Neural progenitor cell (in vitro differentiated cells): ENCODE measurements at regions not wholly inside any gene's neighbourhood (a gene's known extent, or its start where the extent isn't known, plus 50 kb on each side); places are given as distances from the start of the nearest gene placed in this dataset.

Source experiments
- DNase-seq: peaks from one replicate; pipeline ENCODE4 v3.0.0-alpha.2; 2016; ENCODE audit warnings: low spot score
- H2AFZ ChIP-seq: fragments of 200-600 bp; sonication (generic); replicated peaks from 2 replicates; pipeline ENCODE4 v1.6.1; 2016; ENCODE audit warnings: antibody characterized with exemption
- H3F3A ChIP-seq: fragments of 200-600 bp; sonication (generic); 2 replicates; pipeline ENCODE4 v1.6.1; 2016; ENCODE audit warnings: antibody characterized with exemption, low read depth
- H3K27ac ChIP-seq: fragments of 200-600 bp; sonication (generic); 2 replicates; pipeline ENCODE4 v1.5.1; 2016; ENCODE audit warnings: mild to moderate bottlenecking
- H3K27me3 ChIP-seq: fragments of 200-600 bp; sonication (generic); 2 replicates; pipeline ENCODE4 v1.6.1; 2016; ENCODE audit warnings: mild to moderate bottlenecking, moderate library complexity
- H3K36me3 ChIP-seq: fragments of 200-600 bp; sonication (generic); 2 replicates; pipeline ENCODE4 v1.5.1; 2016
- H3K4me1 ChIP-seq: fragments of 200-600 bp; sonication (generic); 2 replicates; pipeline ENCODE4 v1.6.1; 2016; ENCODE audit warnings: mixed run types
- H3K4me2 ChIP-seq: fragments of 200-600 bp; sonication (generic); 2 replicates; pipeline ENCODE4 v1.6.1; 2016
- H3K4me3 ChIP-seq: fragments of 200-600 bp; sonication (generic); 2 replicates; pipeline ENCODE4 v1.5.1; 2016
- H3K79me2 ChIP-seq: fragments of 200-600 bp; sonication (generic); 2 replicates; pipeline ENCODE4 v1.6.1; 2016; ENCODE audit warnings: low read depth
- H3K9ac ChIP-seq: fragments of 200-600 bp; sonication (generic); 2 replicates; pipeline ENCODE4 v1.6.1; 2016
- H3K9me3 ChIP-seq: fragments of 200-600 bp; sonication (generic); 2 replicates; pipeline ENCODE4 v1.5.1; 2016; ENCODE audit warnings: low read depth
- H4K20me1 ChIP-seq: fragments of 200-600 bp; sonication (generic); 2 replicates; pipeline ENCODE4 v1.6.1; 2016; ENCODE audit warnings: low read depth
- H3K27ac Mint-ChIP-seq: 3 replicates; pipeline ENCODE4 v1.8.0; 2021; ENCODE audit warnings: mixed read lengths
- H3K27me3 Mint-ChIP-seq: 2 replicates; pipeline ENCODE4 v1.8.0; 2022; ENCODE audit warnings: low read depth, mild to moderate bottlenecking, inconsistent platforms, moderate library complexity, mixed read lengths; ENCODE audit not compliant: insufficient read depth
- H3K36me3 Mint-ChIP-seq: 3 replicates; pipeline ENCODE4 v1.8.0; 2021; ENCODE audit warnings: mixed read lengths
- H3K4me1 Mint-ChIP-seq: 3 replicates; pipeline ENCODE4 v1.8.0; 2021; ENCODE audit warnings: mixed read lengths
- H3K4me3 Mint-ChIP-seq: 3 replicates; pipeline ENCODE4 v1.8.0; 2021; ENCODE audit warnings: mild to moderate bottlenecking, moderate library complexity, mixed read lengths
- H3K9me3 Mint-ChIP-seq: 3 replicates; pipeline ENCODE4 v1.8.0; 2020; ENCODE audit warnings: mixed read lengths
- CTCF ChIP-seq: fragments of 200-600 bp; sonication (generic); IDR thresholded peaks from 2 replicates; pipeline ENCODE4 v1.5.1; 2017; ENCODE audit warnings: antibody characterized with exemption, mild to moderate bottlenecking
- EZH2 ChIP-seq: fragments of 200-600 bp; sonication (generic); IDR thresholded peaks from 2 replicates; pipeline ENCODE4 v1.6.1; 2017; ENCODE audit warnings: antibody characterized with exemption, mild to moderate bottlenecking, moderate library complexity
- EZH2phosphoT487 ChIP-seq: fragments of 200-600 bp; sonication (generic); IDR thresholded peaks from 2 replicates; pipeline ENCODE4 v1.6.1; 2017; ENCODE audit warnings: antibody characterized with exemption

DNA sequence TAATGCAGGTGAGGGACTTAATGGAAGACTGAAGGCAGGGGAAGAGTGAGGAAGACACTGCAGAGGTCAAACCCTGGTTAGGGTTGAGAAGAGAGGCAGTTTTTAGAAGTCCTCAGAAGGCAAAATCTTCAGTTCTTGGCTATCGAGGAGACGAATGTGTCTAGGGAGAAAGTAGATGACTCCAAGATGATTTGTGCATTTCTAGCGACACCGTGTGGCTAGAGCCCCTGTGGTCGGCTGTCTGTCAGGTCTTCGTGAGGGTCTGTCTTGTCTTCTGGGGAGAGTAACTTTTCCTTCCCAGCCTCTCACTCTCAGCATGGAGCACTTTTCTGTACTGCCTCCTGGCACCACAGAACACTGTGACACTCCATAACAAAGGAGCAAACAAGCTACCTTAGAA lies 458.1 kb downstream of the STIM2 start:
- Mint-ChIP-seq H3K36me3 (no peaks in the 10 kb centered on the region), H3K4me1 (peaks cover 6% of the 10 kb centered on the region), H3K4me3 (no peak overlapping the region), H3K27me3 (no peaks in the 10 kb centered on the region), H3K9me3 (no peaks in the 10 kb centered on the region), H3K27ac (peak overlapping the region; percentile 4)
- no peaks in the 10 kb centered on the region for H3K36me3 ChIP-seq
- peak overlapping the region; percentile 10 for H3K27ac ChIP-seq
- no peaks in the 10 kb centered on the region for H3K27me3 ChIP-seq
- no peaks in the 10 kb centered on the region for H3K79me2 ChIP-seq
- H3K4me2 ChIP-seq, result no peak overlapping the region
- H3K4me3 ChIP-seq, result no peak overlapping the region
- peak; percentile 72 for DNase-seq
- peak overlapping the region; percentile 66 for H2AFZ ChIP-seq
- peaks cover 19% of the 10 kb centered on the region for H3K4me1 ChIP-seq
- TF ChIP-seq CTCF (peak; percentile 68), EZH2phosphoT487 (no peak), EZH2 (no peak)
- no peak overlapping the region for H3K9ac ChIP-seq
- no peaks in the 10 kb centered on the region for H4K20me1 ChIP-seq
- H3F3A ChIP-seq, result peaks cover 11% of the 10 kb centered on the region
- H3K9me3 ChIP-seq, result no peaks in the 10 kb centered on the region

DNA sequence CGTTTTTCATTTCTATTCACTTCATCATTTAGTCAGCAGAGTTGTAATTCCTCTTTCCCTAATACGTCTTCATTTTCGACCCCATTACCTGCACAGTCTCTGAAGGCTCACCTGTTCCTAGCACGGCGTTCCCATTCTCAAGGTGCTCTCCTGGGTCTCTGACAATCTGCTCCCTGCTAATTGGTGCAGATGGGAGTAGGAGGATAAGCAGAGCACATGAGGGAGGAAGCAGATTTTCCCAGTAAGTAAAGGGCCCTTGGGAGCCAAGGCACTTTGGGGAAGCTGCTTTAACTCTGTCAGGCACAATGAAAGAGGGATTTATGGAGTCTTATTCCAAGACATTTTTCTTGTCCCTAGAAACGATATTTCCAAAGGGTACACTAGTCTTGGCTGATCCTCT lies 466.4 kb downstream of the STIM2 start:
- Histone ChIP-seq H3K27me3 (no peaks in the 10 kb centered on the region), H3K4me3 (no peak overlapping the region), H3K27ac (no peak overlapping the region), H3K9me3 (no peaks in the 10 kb centered on the region), H3K36me3 (no peaks in the 10 kb centered on the region), H3F3A (no peaks in the 10 kb centered on the region), H3K79me2 (no peaks in the 10 kb centered on the region), H3K4me2 (no peak overlapping the region), H4K20me1 (no peaks in the 10 kb centered on the region), H2AFZ (no peak overlapping the region), H3K9ac (no peak overlapping the region), H3K4me1 (peaks cover 14% of the 10 kb centered on the region)
- TF ChIP-seq CTCF (no peak), EZH2phosphoT487 (no peak), EZH2 (no peak)
- Mint-ChIP-seq H3K4me1 (peaks cover 10% of the 10 kb centered on the region), H3K36me3 (no peaks in the 10 kb centered on the region), H3K4me3 (no peak overlapping the region), H3K27me3 (no peaks in the 10 kb centered on the region), H3K27ac (no peak overlapping the region), H3K9me3 (peaks cover 8% of the 10 kb centered on the region)
- no peak for DNase-seq

GRCh38 chr4:27327421-27328181 lies 467.0 kb downstream of the STIM2 start:
- H3K9me3 Mint-ChIP-seq, result peaks cover 8% of the 10 kb centered on the region
- no peaks in the 10 kb centered on the region for H3K36me3 Mint-ChIP-seq
- H3K9ac ChIP-seq, result no peak overlapping the region
- H3K4me2 ChIP-seq, result no peak overlapping the region
- no peaks in the 10 kb centered on the region for H3K79me2 ChIP-seq
- H3K4me1 ChIP-seq, result peaks cover 14% of the 10 kb centered on the region
- no peaks in the 10 kb centered on the region for H3K27me3 ChIP-seq
- H3K36me3 ChIP-seq, result no peaks in the 10 kb centered on the region
- H3K4me1 Mint-ChIP-seq, result peaks cover 10% of the 10 kb centered on the region
- H3F3A ChIP-seq, result no peaks in the 10 kb centered on the region
- no peaks in the 10 kb centered on the region for H3K27me3 Mint-ChIP-seq
- no peak overlapping the region for H3K4me3 ChIP-seq
- no peak overlapping the region for H3K27ac Mint-ChIP-seq
- TF ChIP-seq EZH2phosphoT487, result no peak
- TF ChIP-seq CTCF, result no peak
- TF ChIP-seq EZH2, result no peak
- H3K27ac ChIP-seq, result no peak overlapping the region
- H4K20me1 ChIP-seq, result no peaks in the 10 kb centered on the region
- H3K4me3 Mint-ChIP-seq, result no peak overlapping the region
- H2AFZ ChIP-seq, result no peak overlapping the region
- no peak for DNase-seq
- no peaks in the 10 kb centered on the region for H3K9me3 ChIP-seq
